ENCODE measurements at regions not wholly inside any gene's neighbourhood (a gene's known extent, or its start where the extent isn't known, plus 50 kb on each side); places are given as distances from the start of the nearest gene placed in this dataset.

DNA sequence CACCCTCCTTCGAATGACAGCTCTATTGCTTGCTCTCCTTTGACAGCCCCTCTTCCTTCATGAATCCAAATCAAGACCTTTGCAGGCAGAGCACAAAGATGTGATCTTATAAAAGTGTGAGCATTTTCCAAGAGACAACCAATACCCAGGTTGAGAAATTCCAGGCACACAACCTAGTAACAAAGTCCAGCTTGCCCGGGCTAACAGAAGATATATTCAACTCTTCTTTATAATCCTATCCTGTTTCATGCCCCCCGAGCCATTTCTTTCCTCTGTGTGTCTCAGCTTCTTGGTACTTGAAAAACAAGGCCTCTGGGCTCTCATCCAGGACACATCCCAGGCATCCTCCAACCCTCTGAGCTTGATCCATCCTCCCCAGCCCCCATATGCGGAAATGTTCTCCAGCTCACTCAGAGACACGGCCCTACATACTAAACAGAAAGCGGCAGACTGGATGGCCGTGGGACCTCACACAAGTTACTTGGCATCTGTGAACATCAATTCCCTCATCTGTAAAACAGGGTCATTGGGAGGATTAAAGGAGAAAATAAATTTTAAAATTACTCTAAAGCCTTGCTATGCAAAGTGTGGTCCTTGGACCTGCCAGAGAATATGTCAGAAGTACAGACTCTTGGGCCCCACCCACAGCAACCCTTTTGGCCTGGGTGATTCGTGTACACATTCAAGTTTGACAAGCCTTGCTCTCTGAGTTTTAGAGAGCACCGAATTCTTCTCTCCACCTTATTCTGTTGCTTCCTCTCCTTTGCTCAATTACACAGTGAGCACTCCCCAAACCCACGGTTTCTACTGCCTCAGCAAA, 627.0 kb downstream of the BCOR start:
- Histone ChIP-seq H3K4me3 (no peak overlapping the region), H3K27me3 (no peaks in the 10 kb centered on the region), H3K27ac (peak overlapping the region in 1 of 2 donors; percentile 42), H3K36me3 (no peaks in the 10 kb centered on the region), H3K9me3 (no peaks in the 10 kb centered on the region), H3K4me1 (ENCODE audit: insufficient read depth) (no peaks in the 10 kb centered on the region)
- 29 to 44% (median 38%) methylated on average over 10 of the region's 10 CpGs for WGBS, 3 donors
- intact Hi-C loops (cut with DNase I) = no loop called here
- TF ChIP-seq, protein P1, sequence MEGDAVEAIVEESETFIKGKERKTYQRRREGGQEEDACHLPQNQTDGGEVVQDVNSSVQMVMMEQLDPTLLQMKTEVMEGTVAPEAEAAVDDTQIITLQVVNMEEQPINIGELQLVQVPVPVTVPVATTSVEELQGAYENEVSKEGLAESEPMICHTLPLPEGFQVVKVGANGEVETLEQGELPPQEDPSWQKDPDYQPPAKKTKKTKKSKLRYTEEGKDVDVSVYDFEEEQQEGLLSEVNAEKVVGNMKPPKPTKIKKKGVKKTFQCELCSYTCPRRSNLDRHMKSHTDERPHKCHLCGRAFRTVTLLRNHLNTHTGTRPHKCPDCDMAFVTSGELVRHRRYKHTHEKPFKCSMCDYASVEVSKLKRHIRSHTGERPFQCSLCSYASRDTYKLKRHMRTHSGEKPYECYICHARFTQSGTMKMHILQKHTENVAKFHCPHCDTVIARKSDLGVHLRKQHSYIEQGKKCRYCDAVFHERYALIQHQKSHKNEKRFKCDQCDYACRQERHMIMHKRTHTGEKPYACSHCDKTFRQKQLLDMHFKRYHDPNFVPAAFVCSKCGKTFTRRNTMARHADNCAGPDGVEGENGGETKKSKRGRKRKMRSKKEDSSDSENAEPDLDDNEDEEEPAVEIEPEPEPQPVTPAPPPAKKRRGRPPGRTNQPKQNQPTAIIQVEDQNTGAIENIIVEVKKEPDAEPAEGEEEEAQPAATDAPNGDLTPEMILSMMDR (IDR thresholded peaks at IDR 0.05) = no peak
- TF ChIP-seq EP300 (IDR thresholded peaks at IDR 0.05) = no peak
- TF ChIP-seq POLR2A (IDR thresholded peaks at IDR 0.05) = no peak
- DNase-seq = peak; percentile 59 to 73 (median 70)

DNA sequence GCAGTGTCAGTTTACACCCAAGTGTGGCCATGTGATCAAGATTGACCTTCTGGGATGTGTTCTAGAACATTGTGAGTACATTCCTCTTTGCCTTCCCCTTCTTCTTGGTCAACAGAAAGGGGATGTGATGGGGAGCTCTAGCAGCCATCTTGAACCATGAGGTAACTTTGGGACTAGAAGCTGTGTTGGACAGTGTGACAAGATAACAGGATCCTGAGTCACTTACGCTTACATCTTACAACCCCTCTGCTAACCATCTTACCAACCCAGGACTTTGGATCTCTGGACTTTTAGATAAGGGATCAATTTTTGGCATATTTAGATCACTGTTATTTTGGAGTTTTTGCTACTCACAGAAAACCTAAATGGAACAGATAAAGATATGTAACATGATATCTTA, 625.6 kb downstream of the BCOR start:
- Histone ChIP-seq H3K27ac (no peak overlapping the region), H3K36me3 (no peaks in the 10 kb centered on the region), H3K27me3 (no peaks in the 10 kb centered on the region), H3K4me3 (no peak overlapping the region), H3K4me1 (ENCODE audit: insufficient read depth) (no peaks in the 10 kb centered on the region), H3K9me3 (no peaks in the 10 kb centered on the region)
- 97 to 100% (median 98%) methylated on average over 1 of the region's 1 CpG for WGBS, 3 donors
- no peak for DNase-seq
- intact Hi-C loops (cut with DNase I) = no loop called here
- no peak for TF ChIP-seq EP300 (IDR thresholded peaks at IDR 0.05)
- TF ChIP-seq POLR2A (IDR thresholded peaks at IDR 0.05) = no peak
- TF ChIP-seq, protein P1 (IDR thresholded peaks at IDR 0.05) = no peak

DNA sequence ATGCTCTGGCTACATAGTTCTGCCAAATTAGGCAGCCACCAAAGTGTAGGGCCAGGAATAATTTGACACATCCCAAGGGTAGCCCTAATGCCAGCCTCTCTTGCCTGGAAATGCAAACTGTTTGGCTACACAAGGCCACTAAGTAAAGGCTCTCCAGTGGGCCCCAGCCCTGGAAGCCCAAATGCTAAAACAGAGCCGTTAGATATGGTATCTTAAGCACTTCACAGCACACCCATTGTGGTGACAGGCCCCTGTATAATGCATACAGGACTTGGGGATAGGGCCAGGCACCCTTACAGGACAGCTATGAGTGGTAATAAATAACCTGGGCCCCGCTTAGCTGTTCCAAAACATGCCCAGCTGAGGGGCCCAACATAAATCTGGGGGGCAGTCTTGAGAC, 623.9 kb downstream of the BCOR start:
- intact Hi-C loops (cut with DNase I) = no loop called here
- WGBS, 3 donors = 61 to 64% (median 64%) methylated on average over 2 of the region's 2 CpGs
- H3K4me1 ChIP-seq (ENCODE audit: insufficient read depth) = no peaks in the 10 kb centered on the region
- TF ChIP-seq, protein P1 (IDR thresholded peaks at IDR 0.05) = no peak
- TF ChIP-seq POLR2A (IDR thresholded peaks at IDR 0.05) (no peak), EP300 (IDR thresholded peaks at IDR 0.05) (no peak)
- DNase-seq = no peak
- H3K9me3 ChIP-seq = no peaks in the 10 kb centered on the region
- H3K36me3 ChIP-seq = no peaks in the 10 kb centered on the region
- H3K4me3 ChIP-seq = no peak overlapping the region
- H3K27ac ChIP-seq = no peak overlapping the region
- no peaks in the 10 kb centered on the region for H3K27me3 ChIP-seq

DNA sequence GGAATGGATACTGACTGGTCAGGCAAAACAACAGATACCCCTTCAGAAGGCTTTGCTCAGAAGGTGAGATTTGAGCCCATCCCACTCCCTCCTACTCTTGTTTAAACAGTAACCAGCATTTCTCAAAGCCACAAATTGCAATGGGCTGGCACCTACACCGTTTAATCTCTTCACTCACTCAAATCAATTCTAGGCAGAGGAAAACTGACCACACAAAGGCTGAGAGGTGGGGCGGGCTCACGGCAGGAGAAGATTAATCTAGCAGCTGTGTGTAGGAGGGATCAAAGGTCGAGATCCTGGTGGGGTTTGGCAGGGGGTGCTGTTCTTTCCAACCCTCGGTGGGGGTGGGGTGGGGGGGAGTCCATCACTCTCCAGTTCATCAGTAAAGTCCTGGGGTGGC, 622.4 kb downstream of the BCOR start:
- no peak for DNase-seq
- Histone ChIP-seq H3K4me1 (ENCODE audit: insufficient read depth) (no peaks in the 10 kb centered on the region), H3K4me3 (no peak overlapping the region), H3K9me3 (no peaks in the 10 kb centered on the region), H3K36me3 (no peaks in the 10 kb centered on the region), H3K27ac (no peak overlapping the region), H3K27me3 (no peaks in the 10 kb centered on the region)
- TF ChIP-seq EP300 (IDR thresholded peaks at IDR 0.05) = no peak
- TF ChIP-seq, protein P1 (IDR thresholded peaks at IDR 0.05) = no peak
- no peak for TF ChIP-seq POLR2A (IDR thresholded peaks at IDR 0.05)
- intact Hi-C loops (cut with DNase I) = no loop called here
- WGBS, 3 donors = 43 to 51% (median 47%) methylated on average over 5 of the region's 5 CpGs

All from ovary (tissue), 7 donors.